Activated CD4-positive, alpha-beta T cell treated with anti-CD3 and anti-CD28 coated beads, Interleukin-2, amount 10 ng/mL, durations not matched to agents 7 days and 5 days (primary cell): ENCODE measurements at regions not wholly inside any gene's neighbourhood (a gene's known extent, or its start where the extent isn't known, plus 50 kb on each side); places are given as distances from the start of the nearest gene placed in this dataset.
A peak's percentile ranks its signal among the peaks of the same experiment; 100 is the strongest.

ENCODE experiments used
- CTCF ChIA-PET: fragments of 350-600 bp; sonication (Branson Sonifier 250); formaldehyde crosslinking; loops from one replicate; lab custom pipeline; 2021; ENCODE audit warnings: antibody characterized with exemption; lab: Charles Lee
- POLR2A ChIA-PET: fragments of 350-600 bp; sonication (Branson Sonifier 250); formaldehyde crosslinking; loops from one replicate; lab custom pipeline; 2021; ENCODE audit warnings: antibody characterized with exemption; lab: Charles Lee
- DNase-seq: peaks from one replicate; pipeline ENCODE4 v3.0.0-alpha.2; 2020
- H3K27ac Mint-ChIP-seq: one replicate; pipeline ENCODE4 v1.8.0; 2021; ENCODE audit warnings: mild to moderate bottlenecking, moderate library complexity, mixed read lengths
- H3K27me3 Mint-ChIP-seq: one replicate; pipeline ENCODE4 v1.8.0; 2021; ENCODE audit warnings: mixed read lengths
- H3K36me3 Mint-ChIP-seq: one replicate; pipeline ENCODE4 v1.8.0; 2021; ENCODE audit warnings: low read depth, mixed read lengths
- H3K4me1 Mint-ChIP-seq: one replicate; pipeline ENCODE4 v1.8.0; 2021; ENCODE audit warnings: mixed read lengths
- H3K4me3 Mint-ChIP-seq: one replicate; pipeline ENCODE4 v1.8.0; 2021; ENCODE audit warnings: mild to moderate bottlenecking, moderate library complexity, mixed read lengths
- H3K9me3 Mint-ChIP-seq: one replicate; pipeline ENCODE4 v1.8.0; 2021; ENCODE audit warnings: mixed read lengths

- H3K27ac Mint-ChIP-seq: peak overlapping the region; percentile 73
These were observed 314.8 kb upstream of the OR4E1 start for GRCh38 chr14:21988413-21988812.

GRCh38 chr14:21987937-21988336 lies 314.3 kb upstream of the OR4E1 start:
- ChIA-PET POLR2A (interaction anchor here (0.6 to 1.0 kb wide), 2 partner anchors 10 to 514 kb away, joined by 3 read pairs; no protein-coding TSS in a partner anchor), CTCF (interaction anchor here (0.6 to 3.8 kb wide), 7 partner anchors 10 to 809 kb away, joined by 3 to 20 read pairs (median 4); no protein-coding TSS in a partner anchor)
- Mint-ChIP-seq H3K9me3 (no peaks in the 10 kb centered on the region), H3K27me3 (peaks cover 7% of the 10 kb centered on the region), H3K36me3 (no peaks in the 10 kb centered on the region), H3K4me1 (peaks cover 35% of the 10 kb centered on the region), H3K27ac (peak overlapping the region; percentile 73), H3K4me3 (no peak overlapping the region)
- peak; percentile 30 for DNase-seq

More at GRCh38 chr14:21988413-21988812, 314.8 kb upstream of the OR4E1 start:
- POLR2A ChIA-PET: interaction anchor here (0.6 kb wide), 1 partner anchor 514 kb away, joined by 3 read pairs; no protein-coding TSS in a partner anchor
- CTCF ChIA-PET: interaction anchor here (0.6 to 3.8 kb wide), 7 partner anchors 10 to 809 kb away, joined by 3 to 20 read pairs (median 4); no protein-coding TSS in a partner anchor
- Mint-ChIP-seq H3K9me3 (no peaks in the 10 kb centered on the region), H3K36me3 (no peaks in the 10 kb centered on the region), H3K4me3 (no peak overlapping the region), H3K27me3 (peaks cover 7% of the 10 kb centered on the region), H3K4me1 (peaks cover 35% of the 10 kb centered on the region)
- no peak for DNase-seq

- no peak overlapping the region for H3K27ac Mint-ChIP-seq
- no peak overlapping the region for H3K4me3 Mint-ChIP-seq
- DNase-seq: no peak
- CTCF ChIA-PET: interaction anchor here (1.4 kb wide), 1 partner anchor 13 kb away, joined by 4 read pairs; no protein-coding TSS in a partner anchor
- H3K4me1 Mint-ChIP-seq: peaks cover 26% of the 10 kb centered on the region
- peaks cover 7% of the 10 kb centered on the region for H3K27me3 Mint-ChIP-seq
- H3K9me3 Mint-ChIP-seq: no peaks in the 10 kb centered on the region
- POLR2A ChIA-PET: interaction anchor here (0.8 kb wide), 1 partner anchor 63 kb away, joined by 3 read pairs; no protein-coding TSS in a partner anchor
- H3K36me3 Mint-ChIP-seq: no peaks in the 10 kb centered on the region
These were observed 311.5 kb upstream of the OR4E1 start for GRCh38 chr14:21985081-21985480.

- Mint-ChIP-seq H3K27me3 (peaks cover 3% of the 10 kb centered on the region), H3K4me1 (peaks cover 39% of the 10 kb centered on the region), H3K36me3 (no peaks in the 10 kb centered on the region), H3K27ac (peak overlapping the region; percentile 83), H3K9me3 (no peaks in the 10 kb centered on the region), H3K4me3 (peak overlapping the region; percentile 73)
- POLR2A ChIA-PET: no interaction called here
- CTCF ChIA-PET: interaction anchor here (0.6 to 2.8 kb wide), 21 partner anchors 12 to 591 kb away, joined by 3 to 12 read pairs (median 4); no protein-coding TSS in a partner anchor
- DNase-seq: no peak
These were observed 305.3 kb upstream of the OR4E1 start for GRCh38 chr14:21978999-21979314.

- Mint-ChIP-seq H3K4me3 (peak overlapping the region; percentile 73), H3K9me3 (no peaks in the 10 kb centered on the region), H3K36me3 (no peaks in the 10 kb centered on the region), H3K27me3 (peaks cover 3% of the 10 kb centered on the region), H3K27ac (peak overlapping the region; percentile 83), H3K4me1 (peaks cover 38% of the 10 kb centered on the region)
- POLR2A ChIA-PET: interaction anchor here (0.7 kb wide), 1 partner anchor 9 kb away, joined by 3 read pairs; no protein-coding TSS in a partner anchor
- CTCF ChIA-PET: interaction anchor here (0.6 to 2.8 kb wide), 32 partner anchors 9 to 675 kb away, joined by 3 to 13 read pairs (median 4); no protein-coding TSS in a partner anchor
- DNase-seq: peak; percentile 79
These were observed 304.8 kb upstream of the OR4E1 start for GRCh38 chr14:21978184-21978998.

- Mint-ChIP-seq H3K4me3 (peak overlapping the region; percentile 50), H3K4me1 (peaks cover 40% of the 10 kb centered on the region), H3K27ac (peak overlapping the region; percentile 78), H3K9me3 (no peaks in the 10 kb centered on the region), H3K27me3 (peaks cover 25% of the 10 kb centered on the region), H3K36me3 (no peaks in the 10 kb centered on the region)
- POLR2A ChIA-PET: no interaction called here
- CTCF ChIA-PET: no interaction called here
- DNase-seq: no peak
These were observed 301.1 kb upstream of the OR4E1 start for GRCh38 chr14:21974741-21975140.

GRCh38 chr14:21965042-21965441 lies 291.4 kb upstream of the OR4E1 start:
- DNase-seq: peak; percentile 70
- peak overlapping the region; percentile 78 for H3K27ac Mint-ChIP-seq

GRCh38 chr14:21964180-21964579 lies 290.6 kb upstream of the OR4E1 start:
- Mint-ChIP-seq H3K4me3 (peak overlapping the region; percentile 4), H3K27me3 (no peaks in the 10 kb centered on the region), H3K4me1 (peaks cover 29% of the 10 kb centered on the region), H3K36me3 (no peaks in the 10 kb centered on the region), H3K27ac (peak overlapping the region; percentile 4), H3K9me3 (no peaks in the 10 kb centered on the region)
- POLR2A ChIA-PET: no interaction called here
- no peak for DNase-seq
- CTCF ChIA-PET: interaction anchor here (1.0 to 1.4 kb wide), 3 partner anchors 12 to 606 kb away, joined by 3 to 4 read pairs (median 4); no protein-coding TSS in a partner anchor

More at GRCh38 chr14:21965042-21965441, 291.4 kb upstream of the OR4E1 start:
- Mint-ChIP-seq H3K4me1 (peaks cover 34% of the 10 kb centered on the region), H3K36me3 (no peaks in the 10 kb centered on the region), H3K27me3 (no peaks in the 10 kb centered on the region), H3K4me3 (peak overlapping the region; percentile 56), H3K9me3 (no peaks in the 10 kb centered on the region)
- ChIA-PET CTCF (interaction anchor here (1.3 kb wide), 1 partner anchor 13 kb away, joined by 3 read pairs; no protein-coding TSS in a partner anchor), POLR2A (interaction anchor here (0.6 to 1.0 kb wide), 3 partner anchors 32 to 635 kb away, joined by 3 to 5 read pairs (median 3); no protein-coding TSS in a partner anchor)

GRCh38 chr14:21960636-21961035 lies 287.0 kb upstream of the OR4E1 start:
- DNase-seq: no peak
- Mint-ChIP-seq H3K9me3 (peaks cover 6% of the 10 kb centered on the region), H3K27ac (no peak overlapping the region), H3K27me3 (peaks cover 11% of the 10 kb centered on the region), H3K4me3 (no peak overlapping the region), H3K4me1 (peaks cover 23% of the 10 kb centered on the region), H3K36me3 (peaks cover 5% of the 10 kb centered on the region)
- ChIA-PET CTCF (no interaction called here), POLR2A (no interaction called here)

- H3K36me3 Mint-ChIP-seq: no peaks in the 10 kb centered on the region
- no peaks in the 10 kb centered on the region for H3K9me3 Mint-ChIP-seq
- peak overlapping the region; percentile 54 for H3K4me3 Mint-ChIP-seq
- ChIA-PET POLR2A (no interaction called here), CTCF (interaction anchor here (1.2 kb wide), 1 partner anchor 36 kb away, joined by 3 read pairs; no protein-coding TSS in a partner anchor)
- peaks cover 20% of the 10 kb centered on the region for H3K4me1 Mint-ChIP-seq
- H3K27me3 Mint-ChIP-seq: peaks cover 12% of the 10 kb centered on the region
- no peak for DNase-seq
- H3K27ac Mint-ChIP-seq: peak overlapping the region; percentile 59
These were observed 268.3 kb upstream of the OR4E1 start for GRCh38 chr14:21941885-21942284.

GRCh38 chr14:21940887-21941856 lies 267.6 kb upstream of the OR4E1 start:
- Mint-ChIP-seq H3K4me1 (peaks cover 20% of the 10 kb centered on the region), H3K9me3 (no peaks in the 10 kb centered on the region), H3K27me3 (peaks cover 12% of the 10 kb centered on the region), H3K36me3 (no peaks in the 10 kb centered on the region), H3K27ac (peak overlapping the region; percentile 59), H3K4me3 (peak overlapping the region; percentile 54)
- POLR2A ChIA-PET: no interaction called here
- peak; percentile 20 for DNase-seq
- CTCF ChIA-PET: interaction anchor here (1.2 kb wide), 1 partner anchor 37 kb away, joined by 3 read pairs; no protein-coding TSS in a partner anchor

GRCh38 chr14:21939836-21940235 lies 266.2 kb upstream of the OR4E1 start:
- no peak overlapping the region for H3K4me3 Mint-ChIP-seq
- ChIA-PET POLR2A (no interaction called here), CTCF (interaction anchor here (0.6 to 1.0 kb wide), 2 partner anchors 22 to 1011 kb away, joined by 3 read pairs; no protein-coding TSS in a partner anchor)
- no peak for DNase-seq
- H3K27ac Mint-ChIP-seq: no peak overlapping the region
- H3K27me3 Mint-ChIP-seq: peaks cover 12% of the 10 kb centered on the region
- H3K9me3 Mint-ChIP-seq: no peaks in the 10 kb centered on the region
- peaks cover 20% of the 10 kb centered on the region for H3K4me1 Mint-ChIP-seq
- no peaks in the 10 kb centered on the region for H3K36me3 Mint-ChIP-seq
